Epidermal melanocyte (primary cell): ENCODE measurements at regions not wholly inside any gene's neighbourhood (a gene's known extent, or its start where the extent isn't known, plus 50 kb on each side); places are given as distances from the start of the nearest gene placed in this dataset.

ENCODE experiments used
- DNase-seq: peaks from one replicate; pipeline ENCODE4 v3.0.0; 2011; ENCODE audit warnings: low spot score; ENCODE audit not compliant: insufficient read length

DNA sequence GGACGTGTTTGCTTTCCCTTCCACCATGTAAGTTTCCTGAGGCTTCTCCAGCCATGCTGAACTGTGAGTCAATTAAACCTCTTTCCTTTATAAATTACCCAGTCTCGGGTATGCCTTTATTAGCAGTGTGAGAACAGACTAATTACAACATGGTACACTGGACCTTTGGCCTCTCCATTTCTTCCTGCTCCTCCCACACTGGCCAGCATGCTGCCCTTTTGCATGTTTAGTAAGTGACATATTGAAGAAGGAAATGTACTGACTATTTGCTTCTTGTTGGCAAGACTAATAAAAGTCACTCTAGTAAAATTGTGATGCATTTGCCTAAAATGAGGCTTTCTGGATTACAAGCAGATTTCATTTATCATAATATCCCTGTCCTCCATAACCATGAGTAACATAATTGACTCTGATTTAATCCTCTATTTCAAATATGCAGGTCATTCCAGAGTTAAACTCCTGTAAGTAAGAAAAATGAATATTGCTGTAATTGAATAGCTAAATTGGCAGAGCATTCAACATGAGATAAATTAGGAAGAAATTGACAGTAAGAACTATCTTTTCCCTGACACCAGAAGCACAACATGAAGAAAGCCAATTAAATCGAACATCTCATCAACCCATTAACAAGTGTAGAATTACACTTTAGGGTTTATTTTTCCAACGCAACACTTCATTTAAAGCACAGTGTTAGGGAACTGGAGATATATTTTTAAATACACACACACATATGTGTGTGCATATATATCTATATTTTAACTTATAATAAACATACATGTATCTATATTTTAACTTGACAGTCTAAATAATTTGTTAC, 427.8 kb upstream of the ZP4 start:
- DNase-seq, result no peak

- no peak for DNase-seq
Observed at GRCh38 chr1:238312969-238313368, 422.2 kb upstream of the ZP4 start.

GRCh38 chr1:238306411-238306810, 415.7 kb upstream of the ZP4 start:
- DNase-seq, result no peak

- no peak for DNase-seq
Observed at GRCh38 chr1:238302646-238303045, 411.9 kb upstream of the ZP4 start.

DNA sequence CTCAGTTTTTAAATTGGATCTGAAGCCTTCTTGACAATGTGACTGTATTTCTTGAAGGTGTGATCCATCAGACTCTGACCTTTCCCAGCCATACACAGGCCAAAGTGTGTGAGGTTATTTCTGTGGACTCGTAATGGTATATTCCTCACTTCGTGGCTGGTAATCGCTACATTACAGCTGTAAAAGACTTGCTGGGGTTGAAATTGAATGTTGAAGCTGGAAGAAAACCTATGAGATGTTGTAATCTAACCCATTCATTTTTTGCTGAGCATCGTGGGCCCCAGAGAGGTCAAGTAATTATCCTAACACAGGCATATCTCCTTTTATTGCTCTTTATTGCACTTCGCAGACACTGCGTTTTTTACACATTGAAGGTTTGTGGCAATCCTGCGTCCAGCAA, 405.6 kb upstream of the ZP4 start:
- DNase-seq, result no peak

- DNase-seq, result no peak
Observed at GRCh38 chr1:238293075-238293474, 402.4 kb upstream of the ZP4 start.

DNA sequence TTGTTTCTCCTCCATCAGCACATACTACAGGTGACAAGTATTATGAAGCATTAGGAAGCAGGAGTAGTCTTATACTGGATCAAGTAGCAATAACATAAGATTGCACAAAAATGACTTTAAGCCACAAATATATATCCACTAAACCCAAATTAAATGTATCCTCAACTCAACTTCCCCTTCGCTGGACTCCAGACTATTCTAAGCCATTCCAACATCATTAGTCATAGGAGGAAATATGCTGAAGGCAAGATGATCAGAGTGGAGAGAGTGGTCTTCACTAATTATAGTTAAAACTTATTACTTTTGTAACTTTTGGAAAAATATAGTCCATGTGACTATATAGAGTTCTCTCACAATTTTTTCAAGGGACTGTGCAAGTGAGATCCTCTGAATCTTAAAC, 390.7 kb upstream of the ZP4 start:
- DNase-seq, result no peak

DNA sequence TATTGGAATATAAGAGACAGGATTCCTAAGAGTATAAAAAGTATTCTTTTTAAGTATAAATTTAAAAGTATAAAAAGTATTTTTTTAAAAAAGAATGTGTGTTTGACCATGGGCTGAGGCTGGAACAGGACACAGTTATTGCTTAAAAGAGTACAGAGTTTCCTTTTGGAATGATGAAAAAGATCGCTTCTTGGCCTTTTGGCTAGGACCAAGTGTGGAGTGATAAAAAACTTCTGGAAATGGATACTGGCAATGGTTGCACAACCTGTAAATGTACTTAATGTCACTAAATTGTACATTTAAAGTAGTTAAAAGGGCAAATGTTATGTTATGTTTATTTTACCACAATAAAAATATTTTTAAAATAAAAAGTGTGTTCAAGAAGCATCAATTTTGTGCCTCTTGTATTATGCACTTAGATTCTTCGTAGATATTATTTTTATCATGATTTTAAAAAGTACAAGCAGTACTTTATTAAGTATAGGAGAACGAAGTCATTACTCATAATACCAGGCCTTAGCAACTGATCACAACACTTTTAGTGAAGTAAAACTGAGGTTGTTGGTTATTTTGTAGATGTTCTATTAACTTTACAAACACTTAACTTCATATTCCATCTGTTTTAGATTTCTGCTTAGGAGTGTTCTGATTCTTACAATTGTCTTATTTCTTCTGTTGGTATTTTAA, 389.1 kb upstream of the ZP4 start:
- DNase-seq, result no peak

- DNase-seq, result no peak
Observed at GRCh38 chr1:238272145-238272544, 381.4 kb upstream of the ZP4 start.

DNA sequence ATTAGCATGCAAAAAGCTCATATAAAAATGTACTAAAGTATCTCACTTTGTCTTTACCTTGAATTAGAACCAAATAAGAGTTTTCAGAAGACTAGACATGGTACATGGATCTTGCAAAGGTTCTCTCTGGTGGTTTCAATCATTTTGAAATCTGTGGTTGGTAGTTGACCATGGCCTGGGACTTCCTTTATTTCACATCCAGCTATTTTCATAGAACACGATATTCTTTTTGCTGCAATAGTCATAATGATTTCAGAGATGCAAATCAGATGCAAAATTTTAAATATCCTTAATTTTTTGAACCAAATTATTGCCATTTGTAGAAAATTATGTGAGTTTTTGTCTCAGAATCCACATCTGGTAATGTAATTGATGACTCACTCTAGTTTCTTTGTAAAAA, 375.1 kb upstream of the ZP4 start:
- DNase-seq, result no peak

- DNase-seq, result no peak
Observed at GRCh38 chr1:238264951-238265350, 374.2 kb upstream of the ZP4 start.

GRCh38 chr1:238258510-238258909, 367.8 kb upstream of the ZP4 start:
- no peak for DNase-seq

GRCh38 chr1:238257018-238257621, 366.4 kb upstream of the ZP4 start:
- DNase-seq, result no peak

DNA sequence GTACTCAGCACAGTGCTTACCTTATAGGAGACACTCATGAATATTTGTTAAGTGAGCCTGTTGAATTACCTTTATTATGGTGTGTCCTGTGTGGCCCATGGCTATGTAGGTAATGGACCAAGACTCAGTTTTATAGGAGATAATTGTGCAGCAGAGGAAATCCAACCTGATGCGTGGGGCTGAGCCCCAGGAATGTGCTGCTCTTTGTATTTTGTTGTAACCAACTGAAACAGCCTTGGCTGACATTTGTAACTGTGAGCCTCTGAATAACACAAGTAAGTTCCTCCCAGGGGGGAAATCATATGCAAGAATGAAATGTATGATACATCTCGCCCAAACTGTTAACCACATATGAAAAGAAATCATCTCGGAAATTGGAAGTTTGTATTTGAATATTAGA, 364.2 kb upstream of the ZP4 start:
- DNase-seq, result no peak

DNA sequence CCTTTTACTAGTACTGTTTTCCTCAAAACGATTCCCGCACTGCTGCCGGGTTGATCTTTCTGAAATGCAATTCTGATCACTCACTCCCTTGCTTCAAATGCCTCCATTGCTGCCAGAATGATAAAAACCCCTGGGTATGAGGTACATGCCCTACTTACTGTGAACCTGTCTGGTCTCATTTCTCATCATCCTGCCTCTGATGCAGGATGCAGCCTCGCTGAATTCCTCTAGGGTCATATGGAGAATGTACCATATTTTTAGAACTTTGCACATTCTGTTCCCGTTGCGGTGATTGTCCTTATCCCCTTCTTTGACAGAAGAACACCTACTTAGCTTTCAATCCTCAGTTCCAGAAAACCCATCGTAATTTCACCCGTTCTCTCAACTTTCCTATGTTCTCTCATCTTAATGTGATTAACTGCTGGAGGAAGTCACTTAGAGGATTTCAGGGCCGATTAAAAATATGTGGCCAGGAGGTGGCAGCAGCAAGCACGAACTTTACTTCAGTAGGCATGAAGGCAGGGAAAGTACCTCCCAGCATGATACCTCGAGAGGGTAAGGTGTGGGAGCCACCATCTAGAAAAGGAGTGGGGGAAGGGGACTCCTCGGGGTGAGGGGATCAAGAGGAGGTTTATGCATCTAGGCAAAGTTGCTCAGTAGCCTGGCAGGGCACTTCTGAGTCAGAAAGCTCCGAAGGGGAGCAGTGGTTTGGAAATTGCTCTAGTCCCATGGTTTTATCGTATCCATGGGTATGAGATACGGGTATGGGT, 361.5 kb upstream of the ZP4 start:
- no peak for DNase-seq

DNA sequence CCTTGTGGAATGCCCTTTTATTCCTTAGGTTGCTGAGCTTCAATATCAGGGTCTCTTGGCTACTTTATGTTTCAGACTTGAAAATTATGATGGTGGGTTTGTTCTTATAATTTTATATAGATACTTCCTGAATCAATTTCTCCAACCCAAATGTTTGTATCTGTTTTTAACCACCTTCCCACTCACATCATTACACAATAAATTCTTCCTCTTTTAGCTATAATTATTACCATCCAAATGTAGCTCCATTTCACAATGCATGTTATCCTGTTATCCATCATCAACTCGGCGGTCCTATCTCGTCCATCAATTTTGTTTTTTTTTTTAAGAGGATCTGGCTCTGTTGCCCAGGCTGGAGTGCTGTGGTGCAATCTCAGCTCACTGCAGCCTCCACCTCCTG, 357.6 kb upstream of the ZP4 start:
- DNase-seq, result no peak

- DNase-seq, result no peak
Observed at GRCh38 chr1:238242181-238242580, 351.5 kb upstream of the ZP4 start.

- DNase-seq, result no peak
Observed at GRCh38 chr1:238241607-238242006, 350.9 kb upstream of the ZP4 start.

- DNase-seq, result no peak
Observed at GRCh38 chr1:238239343-238239742, 348.6 kb upstream of the ZP4 start.

- DNase-seq, result no peak
Observed at GRCh38 chr1:238233966-238234365, 343.2 kb upstream of the ZP4 start.

DNA sequence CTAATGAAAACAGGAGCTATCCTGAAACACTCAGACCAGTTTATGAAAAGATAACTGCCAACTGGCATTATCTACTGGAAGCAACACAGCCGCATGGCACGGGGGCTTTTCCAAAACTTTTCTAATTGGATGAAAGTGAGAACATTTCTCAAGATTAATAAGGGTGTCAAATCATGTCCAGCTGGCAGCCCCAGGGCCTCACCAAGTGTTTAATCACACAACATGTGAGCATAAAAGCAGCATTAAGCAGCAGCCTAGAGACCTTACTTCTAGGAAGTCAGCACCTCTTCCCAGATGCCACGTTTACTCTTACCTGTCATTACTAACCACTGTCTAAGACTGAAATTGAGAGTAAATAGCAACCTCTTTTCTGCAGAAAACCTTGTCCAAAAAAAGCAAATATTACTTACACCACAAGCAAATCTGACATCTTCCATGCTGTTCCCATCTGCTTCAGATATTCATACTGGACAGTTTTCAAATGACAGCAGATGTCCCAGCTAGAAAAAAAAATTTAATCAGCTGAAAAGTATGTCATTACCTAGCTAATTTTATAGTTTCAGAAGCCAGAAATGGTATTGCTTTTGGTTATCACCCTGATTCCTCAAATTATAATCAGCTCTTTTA, 341.5 kb upstream of the ZP4 start:
- DNase-seq, result no peak
